MV-4-11 (cell line): ENCODE measurements at regions not wholly inside any gene's neighbourhood (a gene's known extent, or its start where the extent isn't known, plus 50 kb on each side); places are given as distances from the start of the nearest gene placed in this dataset.
"Not testable (repeated sequence)": the region's sequence is repeated elsewhere in the genome, so short reads cannot be mapped to it uniquely, and the experiment has no call there.

Experiments used
- DNase-seq: peaks from one replicate; lab custom pipeline; 2025; lab: John Stamatoyannopoulos, UW

GRCh38 chr4:118504927-118505326, 152.1 kb upstream of the PRSS12 start:
- not testable (repeated sequence) for DNase-seq

GRCh38 chr4:118505491-118505890, 152.7 kb upstream of the PRSS12 start:
- not testable (repeated sequence) for DNase-seq

- DNase-seq, result not testable (repeated sequence)
Observed at GRCh38 chr4:118512870-118513269, 160.1 kb upstream of the PRSS12 start.

- DNase-seq, result not testable (repeated sequence)
Observed at GRCh38 chr4:118514332-118514731, 161.5 kb upstream of the PRSS12 start.

GRCh38 chr4:118516107-118516506, 163.3 kb upstream of the PRSS12 start:
- not testable (repeated sequence) for DNase-seq

GRCh38 chr4:118530107-118530506, 155.1 kb upstream of the METTL14 start:
- DNase-seq, result not testable (repeated sequence)

GRCh38 chr4:118531947-118532346, 153.2 kb upstream of the METTL14 start:
- not testable (repeated sequence) for DNase-seq

- DNase-seq, result not testable (repeated sequence)
Observed at GRCh38 chr4:118535788-118536187, 149.4 kb upstream of the METTL14 start.

GRCh38 chr4:118539412-118540077, 145.6 kb upstream of the METTL14 start:
- DNase-seq, result peak; percentile 26

- DNase-seq, result not testable (repeated sequence)
Observed at GRCh38 chr4:118556576-118556975, 128.6 kb upstream of the METTL14 start.

- peak; percentile 75 for DNase-seq
Observed at GRCh38 chr4:118557298-118557851, 127.8 kb upstream of the METTL14 start.

GRCh38 chr4:118558188-118558587, 127.0 kb upstream of the METTL14 start:
- not testable (repeated sequence) for DNase-seq

GRCh38 chr4:118561559-118561958, 123.6 kb upstream of the METTL14 start:
- DNase-seq, result not testable (repeated sequence)

- peak; percentile 87 for DNase-seq
Observed at GRCh38 chr4:118566003-118566513, 119.1 kb upstream of the METTL14 start.

- DNase-seq, result not testable (repeated sequence)
Observed at GRCh38 chr4:118572991-118573390, 112.2 kb upstream of the METTL14 start.

GRCh38 chr4:118574251-118574913, 110.8 kb upstream of the METTL14 start:
- not testable (repeated sequence) for DNase-seq

- not testable (repeated sequence) for DNase-seq
Observed at GRCh38 chr4:118575057-118575456, 110.1 kb upstream of the METTL14 start.

GRCh38 chr4:118575726-118576125, 109.5 kb upstream of the METTL14 start:
- not testable (repeated sequence) for DNase-seq

- DNase-seq, result not testable (repeated sequence)
Observed at GRCh38 chr4:118576709-118577219, 108.4 kb upstream of the METTL14 start.

- DNase-seq, result no peak
Observed at GRCh38 chr4:118585015-118585414, 100.2 kb upstream of the METTL14 start.

- DNase-seq, result no peak
Observed at GRCh38 chr4:118586357-118586790, 98.8 kb upstream of the METTL14 start.

GRCh38 chr4:118587116-118587831, 97.9 kb upstream of the METTL14 start:
- DNase-seq, result no peak
